Loucy (cell line): ENCODE measurements at regions not wholly inside any gene's neighbourhood (a gene's known extent, or its start where the extent isn't known, plus 50 kb on each side); places are given as distances from the start of the nearest gene placed in this dataset.

Source experiments
- H2AFZ ChIP-seq: fragments of 200-600 bp; sonication (generic); 2 replicates; pipeline ENCODE4 v1.6.0; 2016; ENCODE audit warnings: antibody characterized with exemption, mild to moderate bottlenecking, low read length, moderate library complexity
- H3F3A ChIP-seq: fragments of 200-600 bp; 2 replicates; pipeline ENCODE4 v1.6.0; 2016; ENCODE audit warnings: antibody characterized with exemption, low read depth, mild to moderate bottlenecking
- H3K27me3 ChIP-seq: fragments of 200-600 bp; sonication (generic); 2 replicates; pipeline ENCODE4 v1.6.1; 2014; ENCODE audit warnings: low read length, mild to moderate bottlenecking; ENCODE audit not compliant: insufficient read depth, poor library complexity, severe bottlenecking
- H3K36me3 ChIP-seq: fragments of 200-600 bp; sonication (generic); 2 replicates; pipeline ENCODE4 v1.6.1; 2016; ENCODE audit warnings: low read length; ENCODE audit not compliant: insufficient read depth
- H3K4me1 ChIP-seq: fragments of 200-600 bp; sonication (generic); 2 replicates; pipeline ENCODE4 v1.5.1; 2014; ENCODE audit warnings: low read length, mild to moderate bottlenecking; ENCODE audit not compliant: insufficient read depth, poor library complexity, severe bottlenecking
- H3K4me2 ChIP-seq: fragments of 200-600 bp; sonication (generic); 2 replicates; pipeline ENCODE4 v1.6.0; 2014; ENCODE audit warnings: antibody characterized with exemption, low read length, low read depth, mild to moderate bottlenecking; ENCODE audit not compliant: poor library complexity, severe bottlenecking
- H3K4me3 ChIP-seq: fragments of 200-600 bp; sonication (generic); 2 replicates; pipeline ENCODE4 v1.5.1; 2014; ENCODE audit warnings: low read length, mild to moderate bottlenecking, mixed read lengths; ENCODE audit not compliant: poor library complexity, severe bottlenecking
- H3K79me2 ChIP-seq: fragments of 200-600 bp; sonication (generic); 2 replicates; pipeline ENCODE4 v1.6.1; 2014; ENCODE audit warnings: low read length; ENCODE audit not compliant: insufficient read depth
- H3K9ac ChIP-seq: fragments of 200-600 bp; sonication (generic); 2 replicates; pipeline ENCODE4 v1.6.0; 2014; ENCODE audit warnings: mild to moderate bottlenecking, low read depth, low read length, moderate library complexity; ENCODE audit not compliant: poor library complexity, severe bottlenecking
- H3K9me2 ChIP-seq: fragments of 200-600 bp; sonication (generic); replicated peaks from 2 replicates; pipeline ENCODE4 v1.6.1; 2016; ENCODE audit warnings: low read depth, low read length, mixed read lengths
- H3K9me3 ChIP-seq: fragments of 200-600 bp; sonication (generic); 2 replicates; pipeline ENCODE4 v1.6.1; 2014; ENCODE audit warnings: mild to moderate bottlenecking, antibody characterized with exemption, low read length, low read depth; ENCODE audit not compliant: insufficient read depth
- H4K20me1 ChIP-seq: fragments of 200-600 bp; sonication (generic); 2 replicates; pipeline ENCODE4 v1.6.0; 2014; ENCODE audit warnings: antibody characterized with exemption, low read length, mild to moderate bottlenecking; ENCODE audit not compliant: insufficient read depth, poor library complexity, severe bottlenecking
- CTCF ChIP-seq: fragments of 200-600 bp; sonication (generic); conservative IDR thresholded peaks from 2 replicates; pipeline ENCODE4 v1.5.1; 2014; ENCODE audit warnings: mild to moderate bottlenecking, antibody characterized with exemption, low read length
- EZH2phosphoT487 ChIP-seq: fragments of 200-600 bp; IDR thresholded peaks from 2 replicates; pipeline ENCODE4 v1.6.1; 2018; ENCODE audit warnings: antibody characterized with exemption, mild to moderate bottlenecking, moderate library complexity, borderline replicate concordance

GRCh38 chr1:219010720-219011119 is 163.0 kb upstream of the LYPLAL1 start:
- TF ChIP-seq CTCF = no peak
- Histone ChIP-seq H3K4me3 (no peak overlapping the region), H3K9me3 (no peaks in the 10 kb centered on the region), H3K79me2 (no peaks in the 10 kb centered on the region), H3K27me3 (peaks cover 7% of the 10 kb centered on the region), H3F3A (no peaks in the 10 kb centered on the region), H2AFZ (no peak overlapping the region), H4K20me1 (no peaks in the 10 kb centered on the region), H3K4me1 (no peaks in the 10 kb centered on the region), H3K9ac (no peak overlapping the region), H3K36me3 (no peaks in the 10 kb centered on the region), H3K4me2 (no peak overlapping the region), H3K9me2 (no peaks in the 10 kb centered on the region)

GRCh38 chr1:219020386-219020785 is 153.3 kb upstream of the LYPLAL1 start:
- Histone ChIP-seq H4K20me1 (no peaks in the 10 kb centered on the region), H3K79me2 (no peaks in the 10 kb centered on the region), H3K4me2 (no peak overlapping the region), H3K4me3 (no peak overlapping the region), H3K9me2 (no peaks in the 10 kb centered on the region), H3K4me1 (no peaks in the 10 kb centered on the region), H3K27me3 (no peaks in the 10 kb centered on the region), H3K36me3 (no peaks in the 10 kb centered on the region), H3F3A (no peaks in the 10 kb centered on the region), H2AFZ (no peak overlapping the region), H3K9ac (no peak overlapping the region), H3K9me3 (no peaks in the 10 kb centered on the region)
- TF ChIP-seq CTCF (no peak), EZH2phosphoT487 (no peak)

- Histone ChIP-seq H4K20me1 (no peaks in the 10 kb centered on the region), H3K79me2 (no peaks in the 10 kb centered on the region), H2AFZ (no peak overlapping the region), H3F3A (no peaks in the 10 kb centered on the region), H3K4me3 (no peak overlapping the region), H3K4me2 (no peak overlapping the region), H3K4me1 (no peaks in the 10 kb centered on the region), H3K9me2 (no peaks in the 10 kb centered on the region), H3K9ac (no peak overlapping the region), H3K36me3 (no peaks in the 10 kb centered on the region), H3K27me3 (no peaks in the 10 kb centered on the region), H3K9me3 (no peaks in the 10 kb centered on the region)
- TF ChIP-seq CTCF (no peak), EZH2phosphoT487 (no peak)
Observed at GRCh38 chr1:219020846-219021245, 152.8 kb upstream of the LYPLAL1 start.
